Hippocampal formation (tissue), 2 donors: ENCODE measurements at regions not wholly inside any gene's neighbourhood (a gene's known extent, or its start where the extent isn't known, plus 50 kb on each side); places are given as distances from the start of the nearest gene placed in this dataset.

Experiments
- DNase-seq, 2 donors: peaks; one replicate each; lab custom pipeline; 2025; lab: John Stamatoyannopoulos, UW

- DNase-seq: no peak
These were observed 1592.1 kb upstream of the TENM4 start for GRCh38 chr11:81032906-81033305.

GRCh38 chr11:81030186-81030585 lies 1589.4 kb upstream of the TENM4 start:
- DNase-seq: no peak

- DNase-seq: no peak
These were observed 1585.2 kb upstream of the TENM4 start for GRCh38 chr11:81026032-81026431.

GRCh38 chr11:81022057-81022456 lies 1581.2 kb upstream of the TENM4 start:
- DNase-seq: no peak

- no peak for DNase-seq
These were observed 1569.8 kb upstream of the TENM4 start for GRCh38 chr11:81010631-81011030.

- peak in 1 of 2 donors; percentile 6 for DNase-seq
These were observed 1566.2 kb upstream of the TENM4 start for GRCh38 chr11:81007046-81007445.

GRCh38 chr11:81005595-81005994 lies 1564.8 kb upstream of the TENM4 start:
- DNase-seq: no peak

GRCh38 chr11:81004576-81004975 lies 1563.7 kb upstream of the TENM4 start:
- peak in 1 of 2 donors; percentile 4 for DNase-seq

GRCh38 chr11:81002374-81002773 lies 1561.5 kb upstream of the TENM4 start:
- no peak for DNase-seq

GRCh38 chr11:81000735-81001134 lies 1559.9 kb upstream of the TENM4 start:
- DNase-seq: no peak

- DNase-seq: no peak
These were observed 1559.5 kb upstream of the TENM4 start for GRCh38 chr11:81000334-81000733.

- DNase-seq: no peak
These were observed 1554.7 kb upstream of the TENM4 start for GRCh38 chr11:80995523-80995922.

- DNase-seq: no peak
These were observed 1552.7 kb upstream of the TENM4 start for GRCh38 chr11:80993536-80993935.

- no peak for DNase-seq
These were observed 1550.1 kb upstream of the TENM4 start for GRCh38 chr11:80990885-80991284.

- no peak for DNase-seq
These were observed 1546.3 kb upstream of the TENM4 start for GRCh38 chr11:80987171-80987570.

- DNase-seq: no peak
These were observed 1545.7 kb upstream of the TENM4 start for GRCh38 chr11:80986421-80987074.

- DNase-seq: no peak
These were observed 1539.4 kb upstream of the TENM4 start for GRCh38 chr11:80980227-80980626.

- DNase-seq: no peak
These were observed 1533.0 kb upstream of the TENM4 start for GRCh38 chr11:80973786-80974185.

- DNase-seq: no peak
These were observed 1529.2 kb upstream of the TENM4 start for GRCh38 chr11:80970037-80970436.

GRCh38 chr11:80967649-80968048 lies 1526.8 kb upstream of the TENM4 start:
- DNase-seq: no peak

- no peak for DNase-seq
These were observed 1519.7 kb upstream of the TENM4 start for GRCh38 chr11:80960381-80961029.

- DNase-seq: no peak
These were observed 1518.9 kb upstream of the TENM4 start for GRCh38 chr11:80959751-80960150.

GRCh38 chr11:80958987-80959386 lies 1518.2 kb upstream of the TENM4 start:
- DNase-seq: no peak

GRCh38 chr11:80958361-80958760 lies 1517.5 kb upstream of the TENM4 start:
- DNase-seq: no peak
